GM12878 (cell line): ENCODE measurements at regions not wholly inside any gene's neighbourhood (a gene's known extent, or its start where the extent isn't known, plus 50 kb on each side); places are given as distances from the start of the nearest gene placed in this dataset.

Experiments
- ATF3 ChIP-seq: IDR thresholded peaks from 2 replicates; pipeline ENCODE4 v1.6.1; 2011; ENCODE audit warnings: low read depth, mild to moderate bottlenecking, low read length, moderate library complexity, borderline replicate concordance; ENCODE audit errors: extremely low read depth
- TCF7 ChIP-seq: IDR thresholded peaks from 2 replicates; pipeline ENCODE4 v1.6.1; 2014; ENCODE audit warnings: antibody characterized with exemption, borderline replicate concordance

GRCh38 chr6:105600336-105601260 is 197.7 kb upstream of the PREP start:
- TF ChIP-seq ATF3, result no peak
- no peak for TF ChIP-seq TCF7
